ENCODE measurements at regions not wholly inside any gene's neighbourhood (a gene's known extent, or its start where the extent isn't known, plus 50 kb on each side); places are given as distances from the start of the nearest gene placed in this dataset.

GRCh38 chr3:40858364-40859115 lies 333.8 kb downstream of the ZNF621 start:
- no peak for DNase-seq (ENCODE audit: low read depth)

- DNase-seq (ENCODE audit: low read depth): no peak
Measured at GRCh38 chr3:40862946-40863345, 336.4 kb upstream of the CTNNB1 start.

GRCh38 chr3:40864146-40864782 lies 335.0 kb upstream of the CTNNB1 start:
- DNase-seq (ENCODE audit: low read depth): no peak

- no peak for DNase-seq (ENCODE audit: low read depth)
Measured at GRCh38 chr3:40864915-40865314, 334.4 kb upstream of the CTNNB1 start.

- DNase-seq (ENCODE audit: low read depth): no peak
Measured at GRCh38 chr3:40867797-40868196, 331.5 kb upstream of the CTNNB1 start.

- DNase-seq (ENCODE audit: low read depth): no peak
Measured at GRCh38 chr3:40869013-40869412, 330.3 kb upstream of the CTNNB1 start.

- no peak for DNase-seq (ENCODE audit: low read depth)
Measured at GRCh38 chr3:40869939-40870338, 329.4 kb upstream of the CTNNB1 start.

GRCh38 chr3:40871394-40871793 lies 327.9 kb upstream of the CTNNB1 start:
- DNase-seq (ENCODE audit: low read depth): no peak

GRCh38 chr3:40872258-40872920 lies 326.9 kb upstream of the CTNNB1 start:
- DNase-seq (ENCODE audit: low read depth): no peak

GRCh38 chr3:40873476-40873875 lies 325.8 kb upstream of the CTNNB1 start:
- no peak for DNase-seq (ENCODE audit: low read depth)

- DNase-seq (ENCODE audit: low read depth): no peak
Measured at GRCh38 chr3:40873934-40874699, 325.2 kb upstream of the CTNNB1 start.

GRCh38 chr3:40875581-40875980 lies 323.7 kb upstream of the CTNNB1 start:
- no peak for DNase-seq (ENCODE audit: low read depth)

GRCh38 chr3:40876009-40876408 lies 323.3 kb upstream of the CTNNB1 start:
- no peak for DNase-seq (ENCODE audit: low read depth)

- no peak for DNase-seq (ENCODE audit: low read depth)
Measured at GRCh38 chr3:40876496-40876895, 322.8 kb upstream of the CTNNB1 start.

GRCh38 chr3:40877631-40878463 lies 321.5 kb upstream of the CTNNB1 start:
- peak; percentile 11 for DNase-seq (ENCODE audit: low read depth)

- no peak for DNase-seq (ENCODE audit: low read depth)
Measured at GRCh38 chr3:40878464-40878905, 320.8 kb upstream of the CTNNB1 start.

GRCh38 chr3:40885430-40885829 lies 313.9 kb upstream of the CTNNB1 start:
- DNase-seq (ENCODE audit: low read depth): no peak

GRCh38 chr3:40886660-40887425 lies 312.5 kb upstream of the CTNNB1 start:
- DNase-seq (ENCODE audit: low read depth): no peak

GRCh38 chr3:40891186-40891585 lies 308.1 kb upstream of the CTNNB1 start:
- DNase-seq (ENCODE audit: low read depth): no peak

GRCh38 chr3:40895109-40895508 lies 304.2 kb upstream of the CTNNB1 start:
- DNase-seq (ENCODE audit: low read depth): no peak
